ENCODE measurements at regions not wholly inside any gene's neighbourhood (a gene's known extent, or its start where the extent isn't known, plus 50 kb on each side); places are given as distances from the start of the nearest gene placed in this dataset.
"Not testable (repeated sequence)": the region's sequence is repeated elsewhere in the genome, so short reads cannot be mapped to it uniquely, and the experiment has no call there.

DNA sequence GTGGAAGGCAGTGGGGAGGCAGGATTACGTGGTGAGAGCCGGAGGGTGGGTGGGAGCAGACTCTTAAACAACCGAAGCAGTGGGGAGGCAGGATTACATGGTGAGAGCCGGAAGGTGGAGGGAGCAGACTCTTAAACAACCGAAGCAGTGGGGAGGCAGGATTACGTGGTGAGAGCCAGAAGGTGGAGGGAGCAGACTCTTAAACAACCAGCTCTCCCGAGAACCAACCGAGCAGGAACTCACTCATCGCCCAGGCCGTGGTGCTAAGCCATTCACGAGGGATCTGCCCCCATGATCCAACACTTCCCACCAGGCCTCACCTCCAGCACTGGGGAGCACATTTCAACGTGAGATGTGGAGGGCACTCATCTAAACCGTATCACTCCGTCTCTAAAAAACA is 87.7 kb downstream of the RTP5 start:
- DNase-seq (ENCODE audit: low read depth in 2 of 2), result no peak

DNA sequence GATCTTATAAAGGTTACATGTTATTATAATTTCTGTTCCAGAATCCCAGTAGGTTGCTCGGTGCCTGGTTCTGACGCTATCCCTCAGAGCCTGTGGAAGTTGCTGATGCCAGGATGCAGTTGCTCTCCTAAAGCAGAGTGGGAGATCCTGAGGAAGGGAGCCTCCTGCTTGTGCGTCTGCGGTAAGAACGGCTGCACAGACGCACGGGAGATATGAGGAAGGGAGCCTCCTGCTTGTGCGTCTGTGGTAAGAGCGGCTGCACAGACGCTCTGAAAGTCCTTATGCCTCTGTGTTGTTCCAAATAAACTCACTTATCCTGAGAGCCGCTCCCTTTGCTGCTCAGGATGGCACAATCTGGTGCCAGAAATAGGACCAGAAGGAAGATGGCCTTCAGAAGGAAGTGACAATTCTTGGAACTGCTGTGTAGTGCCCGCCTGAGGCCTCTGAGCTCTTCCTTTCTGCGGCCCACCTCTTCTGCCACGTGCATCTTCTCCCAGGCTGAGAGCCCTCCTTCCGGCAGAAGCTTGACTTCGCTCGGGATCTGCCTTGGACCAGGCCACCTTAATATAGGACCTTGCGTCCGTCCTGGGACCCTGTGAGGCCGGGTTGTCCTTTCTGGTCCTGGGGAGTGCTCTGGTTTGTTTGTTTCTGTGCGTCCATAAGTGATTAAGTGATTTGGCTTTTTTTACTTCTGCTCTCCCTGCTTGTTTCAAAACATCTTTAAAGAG is 89.5 kb downstream of the RTP5 start:
- DNase-seq (ENCODE audit: low read depth in 2 of 2), result no peak

DNA sequence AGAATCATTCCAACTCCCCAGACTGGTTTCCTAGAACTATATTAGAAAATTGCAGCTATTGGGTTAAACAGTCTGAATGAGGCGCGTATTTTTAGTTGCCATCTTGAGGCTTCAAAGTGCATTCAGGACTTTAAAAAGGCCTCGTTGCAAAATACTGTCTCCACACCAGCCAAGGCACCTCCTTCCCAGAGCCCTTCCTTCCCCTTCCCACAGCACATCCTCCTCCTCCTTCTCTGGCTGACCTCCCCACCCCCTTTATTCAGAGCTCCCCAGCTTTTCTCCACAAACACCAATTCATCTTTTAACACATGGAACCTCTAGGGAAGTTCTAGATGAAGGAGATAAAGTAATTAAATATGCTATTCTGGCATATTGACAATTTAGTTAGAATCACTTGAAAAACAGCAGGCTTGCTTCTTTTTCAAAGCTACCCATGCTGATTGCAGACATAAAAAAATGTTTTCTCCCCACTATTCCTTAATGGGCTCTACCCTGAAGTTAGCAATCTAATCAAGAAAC is 90.3 kb downstream of the RTP5 start:
- no peak for DNase-seq (ENCODE audit: low read depth in 2 of 2)

DNA sequence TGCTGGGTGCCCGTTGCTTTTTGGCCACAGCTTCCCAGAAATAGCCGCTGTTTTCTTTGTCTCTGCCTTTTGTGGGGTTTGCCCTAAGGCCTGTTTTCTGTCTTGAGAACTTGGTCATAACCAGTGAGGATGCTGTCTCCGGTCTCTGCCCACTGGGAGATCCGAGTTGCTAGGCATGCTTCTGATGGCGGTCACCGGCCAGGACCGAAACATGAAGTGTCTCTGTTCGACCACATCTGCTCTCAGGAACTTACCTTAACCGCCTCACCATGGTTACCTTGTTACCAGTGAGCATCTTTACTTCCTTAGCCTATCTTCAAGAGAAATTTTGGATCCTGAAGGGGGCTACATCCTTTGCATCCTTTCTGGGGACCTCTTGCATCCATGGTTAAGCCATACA is 91.9 kb downstream of the RTP5 start:
- no peak for DNase-seq (ENCODE audit: low read depth in 2 of 2)

DNA sequence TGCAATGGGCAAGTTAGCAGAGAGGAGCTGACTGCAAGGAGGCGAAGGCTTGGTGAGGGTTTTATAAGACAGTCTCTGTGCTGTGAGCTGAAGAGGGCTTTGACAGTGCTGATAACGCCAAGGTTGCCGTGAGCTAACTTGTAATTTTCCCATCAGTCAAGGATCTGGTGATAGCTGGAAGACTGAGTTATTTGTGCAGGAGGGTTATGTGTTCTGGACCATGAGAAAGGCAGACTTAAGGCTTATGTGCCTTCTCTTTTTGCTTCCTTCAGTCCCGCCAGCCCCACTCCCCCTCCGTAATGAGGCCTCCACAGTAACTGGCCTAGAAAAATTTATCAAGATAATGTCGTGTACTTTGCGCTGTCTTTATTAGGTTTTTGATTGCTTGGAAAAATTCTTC is 94.6 kb downstream of the RTP5 start:
- no peak for DNase-seq (ENCODE audit: low read depth in 2 of 2)

DNA sequence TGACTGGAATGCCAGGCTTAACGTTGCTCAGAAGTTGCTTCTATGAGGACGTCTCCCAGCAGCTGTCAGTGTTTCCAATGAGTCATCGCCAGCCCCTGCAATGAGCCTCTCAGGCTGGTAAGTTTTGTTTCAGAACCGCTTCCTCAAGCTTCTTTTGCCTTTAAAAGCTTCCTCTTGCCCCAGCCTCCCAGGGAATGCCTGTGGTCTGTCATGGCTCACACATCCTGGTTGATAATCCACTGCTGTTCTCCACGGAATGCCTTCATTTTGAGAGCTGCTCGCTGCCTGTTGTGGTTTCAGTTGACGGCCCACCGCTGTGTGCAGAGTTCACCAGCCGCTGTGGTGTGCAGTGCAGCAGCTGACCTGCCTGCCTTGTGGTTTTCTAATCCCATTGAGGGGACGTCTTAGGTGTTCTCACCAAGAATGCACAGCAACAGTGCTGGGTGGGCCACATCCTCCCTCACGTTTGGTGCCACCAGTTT is 96.4 kb downstream of the RTP5 start:
- DNase-seq (ENCODE audit: low read depth in 2 of 2), result peak; percentile 55 to 61

DNA sequence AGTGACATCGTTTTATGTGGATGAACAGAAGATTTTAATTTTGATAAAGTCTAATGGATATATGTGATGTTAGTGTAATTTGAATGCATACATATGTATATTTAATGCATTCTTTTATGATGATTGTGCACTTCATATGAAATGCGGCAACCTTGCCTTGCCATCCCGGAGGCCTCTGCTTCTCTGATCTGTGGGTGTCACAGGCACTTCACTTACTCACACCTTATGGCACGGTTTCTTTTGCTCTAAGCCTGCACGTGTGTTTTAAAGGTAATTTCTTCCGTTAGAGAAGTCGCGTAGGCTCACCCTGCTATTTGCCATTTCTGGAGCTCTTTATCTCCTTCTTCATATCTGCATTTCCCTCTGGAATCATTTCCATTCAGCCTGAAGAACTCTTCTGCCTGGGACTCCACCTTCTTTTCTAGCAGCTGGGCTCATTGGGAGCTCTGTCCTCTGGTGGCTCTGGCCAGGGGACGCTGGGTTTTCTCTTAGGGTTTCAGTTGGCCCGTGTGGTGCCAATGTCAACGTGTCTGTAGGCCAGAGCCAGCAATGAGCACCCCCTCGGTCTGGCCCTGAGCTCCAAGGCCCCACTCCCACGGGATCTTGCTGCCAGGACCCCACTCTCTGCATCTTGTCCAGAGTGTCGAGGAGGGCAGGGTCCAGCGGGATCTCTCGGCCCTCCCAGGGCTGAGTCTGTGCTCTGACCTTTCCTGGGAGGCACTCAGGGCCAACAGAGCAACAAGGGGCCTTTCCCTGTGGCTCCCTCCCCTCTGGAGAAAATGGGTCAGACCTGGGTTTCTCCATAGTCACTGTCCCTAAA is 97.3 kb downstream of the RTP5 start:
- DNase-seq (ENCODE audit: low read depth in 2 of 2), result no peak

DNA sequence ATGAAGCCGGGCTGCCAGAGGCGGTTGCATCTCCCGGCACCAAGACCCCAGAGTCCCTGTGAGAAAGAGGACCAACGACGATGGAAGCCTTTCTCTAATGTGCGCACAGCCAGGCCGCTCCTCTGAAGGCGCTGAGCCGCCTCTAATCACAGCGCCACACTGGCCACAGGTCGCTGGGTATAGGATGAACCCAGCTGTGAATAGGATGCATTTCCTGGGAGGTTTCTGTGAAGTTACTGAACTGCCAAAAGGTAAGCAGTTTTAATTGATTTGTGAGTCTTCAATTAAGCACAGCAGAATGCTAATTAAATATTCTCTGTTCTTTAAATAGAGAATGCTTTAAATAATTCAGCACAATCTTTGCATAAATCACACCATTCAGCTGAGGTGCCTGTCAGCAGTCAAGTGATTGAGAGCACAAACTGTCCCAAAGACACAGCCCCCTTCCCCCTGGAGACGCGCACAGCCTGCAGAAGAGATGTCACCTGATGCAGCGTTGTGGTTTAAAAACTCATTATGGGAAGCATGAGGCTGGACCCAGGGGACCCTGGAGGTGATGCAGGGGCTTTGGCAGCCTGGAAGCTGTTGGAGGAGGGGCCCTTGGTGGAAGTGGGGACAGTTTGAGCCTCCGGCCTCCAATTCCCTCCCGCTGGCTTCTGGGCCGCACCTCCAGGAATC is 98.1 kb downstream of the RTP5 start:
- no peak for DNase-seq (ENCODE audit: low read depth in 2 of 2)

DNA sequence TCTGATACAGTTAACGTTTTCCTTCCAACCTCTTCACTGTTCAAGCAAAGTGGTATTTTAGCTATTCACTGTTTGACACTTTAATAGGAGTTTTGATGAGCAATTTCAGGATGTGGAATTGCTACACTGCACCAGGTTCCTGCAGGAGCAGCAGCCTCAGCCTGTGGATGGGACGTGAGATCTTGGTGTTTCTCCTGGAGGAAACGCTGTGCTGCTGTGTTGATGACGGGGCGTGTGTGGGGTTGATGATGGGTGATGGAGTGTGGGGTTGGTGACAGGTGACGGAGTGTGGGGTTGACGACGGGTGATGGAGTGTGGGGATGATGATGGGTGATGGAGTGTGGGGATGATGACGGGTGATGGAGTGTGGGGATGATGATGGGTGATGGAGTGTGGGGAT is 98.9 kb downstream of the RTP5 start:
- DNase-seq (ENCODE audit: low read depth in 2 of 2), result no peak

DNA sequence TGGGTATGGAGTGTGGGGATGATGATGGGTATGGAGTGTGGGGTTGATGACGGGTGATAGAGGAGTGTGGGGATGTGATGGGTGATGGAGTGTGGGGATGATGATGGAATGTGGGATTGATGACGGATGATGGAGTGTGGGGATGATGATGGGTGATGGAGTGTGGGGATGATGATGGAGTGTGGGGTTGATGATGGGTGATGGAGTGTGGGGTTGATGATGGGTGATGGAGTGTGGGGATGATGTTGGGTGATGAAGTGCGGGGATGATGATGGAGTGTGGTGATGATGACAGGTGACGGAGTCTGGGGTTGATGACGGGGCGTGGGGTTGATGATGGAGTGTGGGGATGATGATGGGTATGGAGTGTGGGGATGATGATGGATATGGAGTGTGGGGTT is 99.7 kb downstream of the RTP5 start:
- not testable (repeated sequence) for DNase-seq (ENCODE audit: low read depth in 2 of 2)

DNA sequence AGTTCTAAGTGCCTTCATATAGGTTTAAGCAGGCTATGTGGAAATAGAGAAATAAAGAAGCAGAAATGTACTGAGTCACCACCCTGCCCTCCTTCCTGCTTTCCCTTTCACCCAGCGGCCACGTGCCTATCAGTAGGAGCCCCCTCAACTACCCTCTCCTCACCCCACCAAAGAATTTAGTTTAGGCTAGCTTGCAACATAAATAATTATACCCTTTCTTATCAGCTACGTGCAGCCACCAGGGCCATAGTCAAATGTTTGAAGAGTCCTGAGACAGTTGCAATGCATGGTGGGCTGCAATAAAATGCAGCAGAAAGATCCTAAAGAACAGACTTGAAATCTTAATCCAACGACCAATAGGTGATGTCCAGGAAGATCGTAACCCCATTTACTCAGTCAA is 101.2 kb downstream of the RTP5 start:
- DNase-seq (ENCODE audit: low read depth in 2 of 2), result no peak

DNA sequence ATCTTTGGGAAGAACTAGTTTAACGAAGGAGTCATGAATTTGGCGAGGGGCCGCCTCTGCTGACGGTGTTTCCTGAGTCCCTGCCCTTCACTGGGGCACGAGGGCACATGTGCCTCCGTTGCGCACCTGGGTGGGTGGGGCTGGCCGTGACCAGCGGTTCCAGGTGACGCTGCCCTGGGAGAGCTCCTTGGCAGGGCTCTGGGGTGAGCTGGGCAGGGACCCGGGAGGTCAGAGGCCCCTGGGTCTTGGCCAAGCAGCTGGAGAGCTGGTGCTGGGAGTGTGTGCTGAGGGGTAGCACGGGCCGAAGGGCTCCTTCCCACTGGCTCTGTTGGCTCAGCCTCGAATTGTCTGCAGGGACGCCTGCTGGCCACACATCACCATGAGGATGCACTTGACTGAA is 104.6 kb downstream of the RTP5 start:
- no peak for DNase-seq (ENCODE audit: low read depth in 2 of 2)

DNA sequence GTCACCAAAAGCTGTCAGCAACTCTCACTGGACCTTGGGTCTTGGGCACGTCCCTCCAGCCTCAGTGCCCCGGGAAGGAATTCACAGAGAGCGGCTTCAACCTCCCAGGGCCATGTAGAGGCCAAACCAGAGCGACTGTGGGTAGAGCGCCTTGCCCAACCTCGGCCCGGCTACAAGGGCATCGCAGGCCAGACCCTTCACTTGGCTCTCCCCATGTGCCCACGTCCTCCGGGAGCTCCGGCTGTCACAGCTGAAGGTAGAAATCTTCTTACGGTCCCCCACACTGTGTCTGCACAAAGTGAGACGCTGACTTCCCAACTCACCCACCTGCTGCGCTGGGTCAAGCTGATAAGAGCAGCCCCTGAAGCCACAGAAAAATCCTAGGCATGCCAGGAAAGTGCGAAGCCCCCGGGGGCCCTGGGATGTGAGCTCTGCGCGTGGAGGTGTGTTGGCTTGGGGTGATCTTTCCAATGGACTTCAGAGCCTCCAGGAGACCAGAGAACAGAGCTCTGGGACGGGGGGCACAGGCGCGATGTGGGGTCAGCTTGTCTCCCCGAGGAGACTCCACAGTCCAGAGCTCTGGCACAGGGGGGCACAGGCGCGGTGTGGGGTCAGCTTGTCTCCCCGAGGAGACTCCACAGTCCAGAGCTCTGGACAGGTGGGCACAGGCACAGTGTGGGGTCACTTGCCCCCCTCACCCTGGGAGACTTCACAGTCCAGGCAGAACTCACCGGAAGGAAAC is 105.5 kb downstream of the RTP5 start:
- DNase-seq (ENCODE audit: low read depth in 2 of 2), result no peak

DNA sequence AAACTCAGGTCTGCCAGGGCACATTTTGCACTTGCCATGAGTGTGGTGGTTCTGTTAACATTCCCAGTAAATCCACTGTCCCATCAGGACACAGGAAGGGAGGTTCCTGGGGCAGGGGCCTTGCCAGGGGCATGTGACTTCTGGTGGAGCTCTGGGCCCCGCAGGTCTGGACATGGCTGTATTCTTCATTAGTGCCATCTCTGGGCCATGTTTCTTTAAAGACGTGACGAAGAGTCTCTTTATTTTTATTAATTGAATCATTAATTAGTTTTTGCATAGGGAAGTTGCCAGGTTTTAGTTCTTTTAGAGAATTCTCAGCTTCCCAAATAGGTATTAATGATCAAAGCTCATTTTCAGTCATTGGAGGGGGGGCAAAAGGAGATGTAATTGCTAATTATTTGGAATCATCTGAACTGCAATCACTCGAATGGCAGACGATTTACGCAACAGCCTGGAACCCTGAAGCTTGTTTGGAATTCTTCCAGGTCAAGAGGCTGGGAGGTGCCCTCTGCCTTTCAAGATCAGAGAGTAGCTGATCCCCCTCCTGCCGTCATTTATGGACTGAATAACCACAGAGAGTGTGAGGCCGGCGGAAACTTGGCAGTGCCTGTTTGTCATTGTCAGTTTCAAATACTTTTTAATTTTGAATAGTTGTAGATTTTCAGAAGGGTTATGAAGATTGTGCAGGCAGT is 106.2 kb downstream of the RTP5 start:
- DNase-seq (ENCODE audit: low read depth in 2 of 2), result no peak

DNA sequence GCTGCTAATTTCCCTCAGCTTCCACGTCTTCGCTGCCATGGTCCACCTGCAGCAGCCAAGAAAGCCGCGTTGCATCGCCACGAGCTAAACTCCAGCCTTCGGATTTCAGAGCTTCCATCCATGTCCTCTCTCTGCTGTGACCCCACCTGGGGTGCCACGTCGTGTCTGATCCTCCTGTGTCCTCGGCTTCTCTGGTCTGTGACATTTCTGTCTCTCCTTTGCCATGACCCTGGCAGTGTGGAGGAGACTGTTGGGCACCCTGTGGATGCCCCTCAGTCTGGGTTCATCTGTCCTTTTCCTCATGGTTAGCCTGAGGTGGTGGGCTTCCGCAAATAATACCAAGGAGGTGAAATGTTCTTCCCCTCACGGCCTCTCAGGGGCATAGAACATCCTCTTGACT is 106.8 kb downstream of the RTP5 start:
- DNase-seq (ENCODE audit: low read depth in 2 of 2), result no peak

DNA sequence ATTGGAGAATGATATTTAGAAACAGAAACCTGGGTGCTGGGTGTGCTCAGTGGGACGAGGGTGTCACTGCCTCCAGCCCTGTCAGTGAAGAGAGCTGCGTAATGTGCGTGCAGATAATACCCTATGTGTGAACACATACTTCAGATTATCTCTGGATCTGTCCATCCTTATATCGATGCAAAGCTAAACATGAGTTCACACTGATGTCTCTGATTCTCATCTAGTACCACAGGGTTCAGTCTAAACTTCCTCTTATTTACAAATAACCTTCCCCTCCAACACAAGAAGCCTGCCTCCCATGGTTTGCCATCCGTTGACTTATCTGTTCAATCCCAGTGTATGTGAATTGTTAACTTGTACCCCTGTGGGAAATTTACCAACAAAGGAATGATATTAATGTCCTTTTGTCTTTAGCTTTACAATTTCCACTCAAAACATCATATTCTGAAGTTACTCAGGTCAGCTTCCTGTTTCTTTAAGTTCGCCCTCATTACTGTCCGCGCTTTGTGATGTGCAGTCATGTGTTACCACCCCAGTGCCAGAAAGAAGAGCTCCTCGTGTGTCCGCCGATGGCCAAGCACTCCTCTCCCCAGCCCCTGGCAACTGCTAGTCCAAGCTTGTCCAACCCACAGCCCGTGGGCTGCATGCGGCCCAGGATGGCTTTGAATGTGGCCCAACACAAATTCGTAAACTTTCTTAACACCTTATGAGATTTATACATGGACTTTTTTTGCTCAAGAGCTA is 108.2 kb downstream of the RTP5 start:
- DNase-seq (ENCODE audit: low read depth in 2 of 2), result no peak

DNA sequence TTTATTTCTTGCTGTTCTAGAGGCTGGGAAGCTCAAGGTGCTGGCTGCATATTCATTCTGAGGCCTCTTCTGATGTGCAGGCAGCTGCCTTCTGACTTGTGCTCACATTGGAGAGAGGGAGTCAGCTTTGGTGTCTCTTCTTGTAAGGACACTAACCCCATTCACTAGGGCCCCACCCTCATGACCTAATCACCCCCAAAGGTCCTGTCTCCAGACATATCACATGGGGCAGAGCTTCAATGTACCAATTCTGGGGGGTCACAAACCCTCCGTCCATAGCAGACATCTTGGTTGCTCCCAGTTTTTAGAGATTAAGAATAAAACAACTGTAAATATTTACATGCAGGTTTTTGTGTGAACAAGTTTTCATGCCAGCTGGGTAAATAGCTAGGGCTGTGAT is 109.1 kb downstream of the RTP5 start:
- no peak for DNase-seq (ENCODE audit: low read depth in 2 of 2)

DNA sequence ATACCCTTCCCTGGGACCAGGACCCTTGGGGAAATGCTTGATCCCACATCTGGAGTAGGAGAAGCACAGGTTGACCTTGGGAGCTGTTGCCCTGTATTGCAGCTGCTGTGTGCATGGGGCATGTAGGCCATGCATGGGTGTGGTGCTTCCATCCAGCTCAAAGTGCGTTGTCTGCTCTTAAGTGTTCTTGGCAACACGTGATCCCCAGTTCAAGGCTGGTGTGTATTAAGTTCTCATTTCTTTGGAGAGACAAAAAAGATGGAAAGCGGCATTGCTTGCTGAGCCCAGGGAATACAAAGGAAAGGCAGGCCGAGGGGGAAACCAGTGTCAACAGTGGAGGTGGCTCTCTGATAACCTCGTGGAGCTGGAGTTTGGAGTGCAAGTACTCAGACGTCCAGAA is 110.7 kb downstream of the RTP5 start:
- no peak for DNase-seq (ENCODE audit: low read depth in 2 of 2)

DNA sequence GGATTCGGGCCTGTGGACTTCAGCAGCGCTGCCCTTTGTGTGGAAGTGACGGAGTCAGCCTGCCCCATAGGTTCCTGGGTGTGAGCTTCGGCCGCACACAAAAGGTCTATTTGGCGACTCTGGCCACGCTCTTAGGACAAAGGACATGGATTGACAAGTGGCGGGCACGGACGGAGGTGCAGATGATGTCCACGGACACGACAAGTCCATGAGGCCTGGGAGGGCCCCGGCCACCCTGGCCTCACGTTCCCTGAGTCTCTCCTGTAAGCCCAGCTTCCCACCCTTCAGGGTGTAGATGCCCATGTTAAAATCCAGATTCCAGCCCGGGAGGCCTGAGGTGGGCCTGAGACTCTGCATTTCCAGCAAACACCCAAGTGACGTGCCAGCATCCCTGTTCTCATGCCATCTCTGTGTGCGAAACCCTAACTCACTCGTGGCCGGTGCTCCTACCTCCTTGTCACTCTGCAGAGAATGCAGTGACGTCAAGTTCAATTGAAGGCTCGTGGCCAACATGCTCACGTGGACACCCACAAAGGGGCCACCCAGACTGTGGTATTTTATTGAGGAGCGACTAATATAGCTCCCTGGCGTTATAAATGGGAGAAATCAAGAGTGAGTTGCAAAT is 111.7 kb downstream of the RTP5 start:
- no peak for DNase-seq (ENCODE audit: low read depth in 2 of 2)
